IPS DF 6.9 (cell line): ENCODE measurements at regions not wholly inside any gene's neighbourhood (a gene's known extent, or its start where the extent isn't known, plus 50 kb on each side); places are given as distances from the start of the nearest gene placed in this dataset.

ENCODE experiments used
- DNase-seq: peaks from one replicate; pipeline ENCODE4 v3.0.0-alpha.2; 2013; ENCODE audit warnings: low read depth, low spot score
- H3K27ac ChIP-seq: one replicate; pipeline ENCODE4 v1.5.1; 2013; ENCODE audit warnings: low read length, control low read depth
- H3K27me3 ChIP-seq: 2 replicates; pipeline ENCODE4 v1.6.1; 2013; ENCODE audit warnings: mild to moderate bottlenecking, low read length; ENCODE audit not compliant: control insufficient read depth, insufficient read depth
- H3K36me3 ChIP-seq: 2 replicates; pipeline ENCODE4 v1.6.1; 2013; ENCODE audit warnings: low read length; ENCODE audit not compliant: control insufficient read depth, insufficient read depth
- H3K4me1 ChIP-seq: 2 replicates; pipeline ENCODE4 v1.6.1; 2013; ENCODE audit warnings: low read length; ENCODE audit not compliant: control insufficient read depth, insufficient read depth
- H3K4me3 ChIP-seq: 2 replicates; pipeline ENCODE4 v1.5.1; 2013; ENCODE audit warnings: mild to moderate bottlenecking, low read length
- H3K9me3 ChIP-seq: 2 replicates; pipeline ENCODE4 v1.6.1; 2013; ENCODE audit warnings: low read length, inconsistent platforms; ENCODE audit not compliant: control insufficient read depth, insufficient read depth
- WGBS: extraction: QIAGEN DNeasy Blood & Tissue Kit; methylation state at CpG from one replicate; pipeline ENCODE4 v1.1.7; 2013; ENCODE audit warnings: mixed read lengths, missing lambda C conversion rate; ENCODE audit not compliant: insufficient read length, insufficient coverage; 5-methylcytosine and 5-hydroxymethylcytosine counted together

DNA sequence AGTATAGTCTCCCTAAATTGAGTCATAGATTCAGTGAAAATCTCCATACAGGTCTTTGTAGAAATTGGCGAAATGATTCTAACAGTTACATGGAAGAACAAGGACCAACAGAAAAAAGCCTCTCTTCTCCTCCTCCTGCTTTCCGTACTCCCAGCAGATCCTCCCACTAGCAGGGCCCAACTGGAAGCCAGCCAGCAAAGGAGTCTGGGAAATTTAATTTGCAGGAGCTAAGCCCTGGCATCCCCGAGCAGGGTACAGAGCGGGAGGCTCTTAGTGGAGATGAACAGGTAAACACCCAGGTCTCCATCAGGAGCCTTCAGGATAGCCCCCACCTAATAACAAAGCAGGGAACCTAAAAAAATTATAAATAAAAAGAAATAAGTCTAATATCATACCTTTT is 1473.8 kb downstream of the TBC1D22A start:
- H3K4me3 ChIP-seq = no peak overlapping the region
- H3K27me3 ChIP-seq = no peaks in the 10 kb centered on the region; the same call in 1 of the 2 replicates
- DNase-seq = no peak
- WGBS = no CpG with 5 or more reads among the region's 4 CpGs
- H3K27ac ChIP-seq = no peak overlapping the region
- H3K9me3 ChIP-seq = peaks cover 26% of the 10 kb centered on the region
- H3K36me3 ChIP-seq = no peaks in the 10 kb centered on the region
- H3K4me1 ChIP-seq = no peaks in the 10 kb centered on the region

DNA sequence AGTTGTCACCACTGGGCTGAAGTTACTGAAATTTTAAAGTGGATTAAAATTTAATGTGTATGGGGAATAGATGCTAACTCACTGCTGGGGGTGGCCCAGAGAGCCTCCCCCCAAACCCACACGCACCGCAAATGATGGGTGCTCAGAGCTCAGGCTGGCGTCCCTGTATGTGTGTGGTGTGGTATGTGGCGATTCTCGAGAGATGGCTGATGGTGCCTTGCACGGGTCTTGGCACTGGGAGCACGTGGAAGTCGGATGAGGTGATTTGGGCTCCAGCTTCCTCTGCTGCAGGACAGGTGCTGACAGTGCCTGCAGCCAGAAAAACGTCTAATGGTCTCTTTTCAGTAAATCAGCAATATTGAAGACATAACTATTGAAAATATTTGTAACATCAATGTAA is 1473.3 kb downstream of the TBC1D22A start:
- Histone ChIP-seq H3K9me3 (peaks cover 24% of the 10 kb centered on the region), H3K4me3 (no peak overlapping the region), H3K27me3 (no peaks in the 10 kb centered on the region; the same call in 1 of the 2 replicates), H3K36me3 (no peaks in the 10 kb centered on the region), H3K4me1 (no peaks in the 10 kb centered on the region), H3K27ac (no peak overlapping the region)
- no CpG with 5 or more reads among the region's 9 CpGs for WGBS
- no peak for DNase-seq

DNA sequence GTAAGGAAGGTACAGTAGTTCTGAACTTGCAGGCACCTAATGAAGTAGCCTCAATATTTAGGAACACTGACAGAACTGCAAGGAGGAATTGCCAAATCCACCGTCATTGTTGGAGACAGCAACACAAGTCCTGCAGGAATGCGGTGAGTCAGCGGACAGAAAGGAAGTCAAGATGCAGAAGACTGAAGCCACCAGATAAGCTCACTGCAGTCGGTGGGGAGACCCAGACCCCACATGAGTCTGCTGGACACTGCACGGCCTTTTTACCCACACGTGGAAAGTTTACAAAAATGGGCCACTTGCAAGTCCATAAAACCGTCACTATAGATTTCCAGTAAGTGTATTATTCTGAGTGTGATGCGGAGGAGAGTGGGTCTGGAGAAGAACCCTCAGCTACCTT is 1471.6 kb downstream of the TBC1D22A start:
- Histone ChIP-seq H3K4me1 (no peaks in the 10 kb centered on the region), H3K36me3 (no peaks in the 10 kb centered on the region), H3K4me3 (no peak overlapping the region), H3K9me3 (peaks cover 17% of the 10 kb centered on the region), H3K27me3 (no peaks in the 10 kb centered on the region), H3K27ac (no peak overlapping the region)
- WGBS = no CpG with 5 or more reads among the region's 8 CpGs
- DNase-seq = no peak

DNA sequence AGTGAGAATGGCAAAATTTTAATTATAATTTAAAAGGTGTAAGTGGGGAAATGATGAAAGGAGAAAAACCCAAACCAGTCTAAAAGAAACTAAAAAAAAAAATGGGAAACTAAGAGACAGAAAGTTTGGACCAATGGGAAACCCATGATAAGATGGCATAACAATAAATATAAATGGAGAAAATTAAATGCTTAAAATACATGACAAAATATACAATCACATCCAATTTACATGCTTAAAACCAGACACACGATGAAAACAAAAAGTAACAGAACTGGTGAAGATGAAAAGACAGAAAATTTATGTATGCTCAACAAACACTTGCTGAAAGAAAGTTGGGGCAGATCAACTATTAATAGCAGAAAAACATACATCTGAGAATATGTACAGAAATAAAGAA is 1471.1 kb downstream of the TBC1D22A start:
- Histone ChIP-seq H3K4me3 (no peak overlapping the region), H3K27me3 (no peaks in the 10 kb centered on the region), H3K36me3 (no peaks in the 10 kb centered on the region), H3K9me3 (peaks cover 16% of the 10 kb centered on the region), H3K27ac (no peak overlapping the region), H3K4me1 (no peaks in the 10 kb centered on the region)
- DNase-seq = no peak
- WGBS = no CpG with 5 or more reads among the region's 1 CpG

DNA sequence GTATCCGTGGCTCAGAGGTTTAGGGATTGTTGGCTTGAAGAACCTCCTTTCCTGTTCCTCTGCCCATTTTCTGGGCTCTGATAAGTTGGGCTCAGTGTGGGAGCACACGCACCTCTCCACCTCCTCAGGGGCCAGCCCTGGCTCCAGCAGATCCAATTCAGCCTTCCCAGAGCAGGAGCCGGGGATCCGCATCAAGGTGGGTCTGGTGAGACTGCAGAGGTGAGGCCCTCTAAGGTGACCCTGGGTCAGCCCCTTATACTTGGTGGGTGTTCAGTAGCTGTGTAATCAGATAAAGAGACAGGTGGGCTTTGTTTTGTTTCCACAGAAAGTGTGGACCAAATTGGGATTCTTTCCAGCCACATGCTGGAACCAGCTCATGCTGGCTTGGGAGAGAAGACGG is 1466.0 kb downstream of the TBC1D22A start:
- no peak overlapping the region for H3K4me3 ChIP-seq

DNA sequence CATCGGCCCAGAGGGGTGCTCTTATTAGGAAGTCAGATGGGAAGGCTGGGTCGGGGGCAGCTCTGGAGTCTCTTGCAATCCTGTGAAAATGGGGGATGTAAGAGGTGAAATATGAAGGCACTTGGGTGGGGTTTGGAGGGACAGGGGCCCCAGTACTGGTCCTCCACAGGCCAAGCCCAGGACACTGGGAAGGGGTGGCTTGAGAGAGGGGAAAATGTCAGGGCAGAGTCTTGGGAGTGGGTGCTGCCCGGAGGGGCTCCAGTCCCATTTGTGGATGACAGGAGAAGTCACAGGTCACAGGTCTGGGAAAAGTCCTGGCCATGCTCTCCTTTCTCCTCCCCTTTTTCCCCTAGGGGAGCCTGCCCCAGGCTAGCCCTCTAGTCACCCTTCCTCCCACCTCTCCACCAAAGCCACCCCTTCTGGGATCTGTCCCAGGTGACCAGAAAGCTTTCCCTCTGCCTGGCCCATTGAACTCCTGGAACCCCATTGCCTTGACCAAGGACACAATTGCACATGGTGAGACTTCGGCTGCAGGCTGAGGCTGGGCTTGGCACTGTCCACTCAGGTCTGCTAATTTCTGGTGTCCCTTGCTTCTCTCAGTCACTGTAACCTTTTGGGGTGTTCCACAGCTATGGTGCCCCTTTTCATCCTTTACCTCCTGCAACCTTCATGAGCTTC is 1465.0 kb downstream of the TBC1D22A start:
- no peak overlapping the region for H3K27ac ChIP-seq
- H3K9me3 ChIP-seq = peaks cover 41% of the 10 kb centered on the region
- no peak overlapping the region for H3K4me3 ChIP-seq
- no peaks in the 10 kb centered on the region for H3K27me3 ChIP-seq
- DNase-seq = no peak
- H3K4me1 ChIP-seq = no peaks in the 10 kb centered on the region
- no peaks in the 10 kb centered on the region for H3K36me3 ChIP-seq
- WGBS = no CpG with 5 or more reads among the region's 4 CpGs

More for the DNA sequence above, 1466.0 kb downstream of the TBC1D22A start:
- H3K27me3 ChIP-seq = no peaks in the 10 kb centered on the region
- no peak overlapping the region for H3K27ac ChIP-seq
- H3K4me1 ChIP-seq = no peaks in the 10 kb centered on the region
- DNase-seq = no peak
- WGBS = no CpG with 5 or more reads among the region's 5 CpGs
- no peaks in the 10 kb centered on the region for H3K36me3 ChIP-seq
- peaks cover 34% of the 10 kb centered on the region for H3K9me3 ChIP-seq

- DNase-seq = no peak
- WGBS = no CpG with 5 or more reads among the region's 23 CpGs
- Histone ChIP-seq H3K9me3 (peaks cover 41% of the 10 kb centered on the region), H3K4me3 (no peak overlapping the region), H3K27me3 (no peaks in the 10 kb centered on the region), H3K27ac (no peak overlapping the region), H3K4me1 (no peaks in the 10 kb centered on the region), H3K36me3 (no peaks in the 10 kb centered on the region)
Observed at GRCh38 chr22:48226026-48227013, 1463.9 kb downstream of the TBC1D22A start.

- DNase-seq = no peak
- WGBS = no CpG with 5 or more reads among the region's 5 CpGs
- H3K4me3 ChIP-seq = no peak overlapping the region
- peaks cover 36% of the 10 kb centered on the region for H3K9me3 ChIP-seq
- H3K36me3 ChIP-seq = no peaks in the 10 kb centered on the region
- no peaks in the 10 kb centered on the region for H3K27me3 ChIP-seq
- H3K4me1 ChIP-seq = no peaks in the 10 kb centered on the region
- H3K27ac ChIP-seq = no peak overlapping the region
Observed at GRCh38 chr22:48224332-48224731, 1461.9 kb downstream of the TBC1D22A start.

DNA sequence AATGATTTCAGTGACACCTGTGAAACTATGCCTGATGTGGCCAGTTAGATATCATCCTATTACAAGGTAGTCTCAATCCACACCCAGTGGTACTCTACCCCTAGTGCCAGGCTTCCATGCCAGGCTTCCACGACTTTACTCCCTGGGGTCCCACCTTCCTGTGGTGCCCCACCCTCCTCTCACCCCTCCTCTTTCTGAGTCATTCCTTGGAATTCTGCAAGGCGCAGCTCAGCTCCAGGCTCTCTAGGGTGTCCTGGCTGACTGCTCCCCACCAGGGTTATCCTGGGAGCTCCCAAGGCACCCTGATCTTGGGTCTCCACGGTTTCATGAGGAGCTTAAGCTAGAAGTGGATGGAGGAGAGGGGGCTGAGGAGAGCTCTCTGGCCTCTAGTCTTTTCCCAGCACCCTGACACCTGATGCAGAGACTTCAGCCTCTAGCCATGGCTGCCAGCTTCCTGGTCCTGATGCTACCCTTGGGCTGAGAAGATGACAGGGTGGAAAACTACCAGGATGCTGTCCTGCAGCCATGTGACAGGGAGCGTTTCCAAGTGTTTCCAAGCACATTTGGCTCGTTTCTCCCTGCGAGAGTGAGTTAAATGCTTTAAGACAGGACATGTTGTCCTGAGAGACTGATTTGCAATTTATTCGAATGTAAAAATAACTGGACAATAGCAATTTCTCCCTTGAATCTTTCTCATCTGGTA is 1461.2 kb downstream of the TBC1D22A start:
- no peaks in the 10 kb centered on the region for H3K27me3 ChIP-seq
- H3K27ac ChIP-seq = no peak overlapping the region
- WGBS = no CpG with 5 or more reads among the region's 7 CpGs
- no peaks in the 10 kb centered on the region for H3K36me3 ChIP-seq
- H3K9me3 ChIP-seq = peaks cover 37% of the 10 kb centered on the region
- no peaks in the 10 kb centered on the region for H3K4me1 ChIP-seq
- H3K4me3 ChIP-seq = no peak overlapping the region
- no peak for DNase-seq

DNA sequence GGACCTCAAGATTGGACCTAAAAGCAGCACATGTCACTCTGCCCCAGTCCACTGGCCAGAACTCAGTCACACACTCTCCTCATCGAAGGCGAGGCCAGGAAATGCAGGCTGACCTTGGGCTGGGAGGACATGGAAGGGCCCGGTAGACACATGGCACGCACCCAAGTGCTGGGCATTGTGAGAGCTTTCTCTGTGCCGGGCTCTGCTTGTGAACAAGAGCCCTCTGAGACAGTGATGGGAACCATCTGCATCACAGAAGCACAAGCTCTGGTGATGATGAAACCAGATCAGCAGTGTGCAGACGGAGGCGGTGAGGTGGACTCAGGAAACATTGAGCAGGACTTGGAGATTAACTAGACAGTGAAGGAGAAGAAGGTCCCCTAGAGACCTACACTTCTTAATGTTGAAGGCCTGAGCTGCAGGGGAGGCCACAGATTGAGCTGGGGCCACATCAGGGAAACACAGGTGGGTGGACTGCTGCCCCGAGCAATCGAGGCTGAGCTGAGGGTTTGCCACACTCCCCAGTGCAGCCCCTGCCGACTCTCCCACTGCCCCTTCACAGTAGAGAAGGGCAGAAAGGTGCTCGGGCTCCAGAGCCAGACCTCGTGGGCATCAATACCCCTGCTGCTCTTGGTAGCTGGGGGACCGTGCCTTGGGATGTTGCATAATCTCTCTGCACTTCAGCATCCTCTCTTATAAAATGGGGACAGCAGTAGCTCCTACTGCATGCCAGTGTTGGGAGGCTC is 1460.5 kb downstream of the TBC1D22A start:
- H3K36me3 ChIP-seq = no peaks in the 10 kb centered on the region
- H3K27ac ChIP-seq = no peak overlapping the region
- no CpG with 5 or more reads among the region's 13 CpGs for WGBS
- peaks cover 33% of the 10 kb centered on the region for H3K9me3 ChIP-seq
- no peak for DNase-seq
- no peaks in the 10 kb centered on the region for H3K4me1 ChIP-seq
- H3K4me3 ChIP-seq = no peak overlapping the region
- no peaks in the 10 kb centered on the region for H3K27me3 ChIP-seq
